GM12878 (cell line): ENCODE measurements at regions not wholly inside any gene's neighbourhood (a gene's known extent, or its start where the extent isn't known, plus 50 kb on each side); places are given as distances from the start of the nearest gene placed in this dataset.

ENCODE experiments used
- ATAC-seq: fragments of 200-7000 bp; cut with Tn5 transposase; 3 replicates; pipeline ENCODE4 v1.9.1; 2020; ENCODE audit warnings: mild to moderate bottlenecking, moderate library complexity
- BruUV-seq: library from RNA; stranded (reverse); fragments of 400-500 nt; replicated peaks from 2 replicates; lab custom pipeline; 2021; lab: Mats Ljungman, UMichigan
- CTCF ChIA-PET: fragments of 300-600 bp; sonication (Branson Sonifier 250); formaldehyde crosslinking; extraction: SDS; loops from one replicate; lab custom pipeline; 2021; ENCODE audit warnings: inconsistent platforms; lab: Yijun Ruan, JAX
- POLR2A ChIA-PET: fragments of 350-600 bp; formaldehyde crosslinking; extraction: SDS; loops from one replicate; lab custom pipeline; 2021; ENCODE audit warnings: inconsistent platforms; lab: Charles Lee
- RAD21 ChIA-PET: fragments of 300-600 bp; sonication (Branson Sonifier 250); formaldehyde crosslinking; loops from one replicate; lab custom pipeline; 2023; ENCODE audit warnings: antibody characterized with exemption; ENCODE audit not compliant: unreplicated experiment; lab: Charles Lee
- SMC1A ChIA-PET: fragments of 300-600 bp; sonication (Branson Sonifier 250); formaldehyde crosslinking; loops from one replicate; lab custom pipeline; 2023; ENCODE audit not compliant: unreplicated experiment, uncharacterized antibody; lab: Charles Lee
- DNase-seq: peaks from one replicate; pipeline ENCODE4 v3.0.0-alpha.2; 2011; ENCODE audit warnings: low read depth, low spot score
- FAIRE-seq: peaks from 3 replicates; lab custom pipeline; 2011; peaks lifted over from hg19 to GRCh38; lab: Jason Lieb, UNC
- H2AFZ ChIP-seq: 2 replicates; pipeline ENCODE4 v1.6.0; 2011; ENCODE audit warnings: low read depth, low read length, control low read depth; ENCODE audit not compliant: control insufficient read depth
- H3K27ac ChIP-seq: 2 replicates; pipeline ENCODE4 v1.5.1; 2011; ENCODE audit warnings: control low read depth; ENCODE audit not compliant: control insufficient read depth, insufficient read depth
- H3K27me3 ChIP-seq, 2 experiments: replicated peaks in 1 of 2; 2 replicates each; pipeline versions ENCODE4 v1.6.0 to v1.6.1; 2011; ENCODE audit warnings: low read length in 1 of 2; ENCODE audit not compliant: control insufficient read depth in 2 of 2, insufficient read depth in 2 of 2
- H3K36me3 ChIP-seq, 2 experiments: 2 replicates each; pipeline ENCODE4 v1.5.1; 2011; ENCODE audit warnings: low read length in 1 of 2; ENCODE audit not compliant: control insufficient read depth in 2 of 2, insufficient read depth in 2 of 2
- H3K4me1 ChIP-seq: 2 replicates; pipeline ENCODE4 v1.6.1; 2011; ENCODE audit warnings: mild to moderate bottlenecking, low read length, moderate library complexity, mixed read lengths; ENCODE audit not compliant: control insufficient read depth, insufficient read depth
- H3K4me2 ChIP-seq: 2 replicates; pipeline ENCODE4 v1.6.0; 2011; ENCODE audit warnings: control low read depth; ENCODE audit not compliant: control insufficient read depth, insufficient read depth
- H3K4me3 ChIP-seq: fragments of 200-600 bp; sonication (generic); 2 replicates; pipeline ENCODE4 v1.5.1; 2016
- H3K79me2 ChIP-seq: 2 replicates; pipeline ENCODE4 v1.6.0; 2011; ENCODE audit warnings: low read length; ENCODE audit not compliant: control insufficient read depth, insufficient read depth
- H3K9ac ChIP-seq: 2 replicates; pipeline ENCODE4 v1.8.0; 2011; ENCODE audit warnings: low read length, control low read depth, mixed read lengths; ENCODE audit not compliant: control insufficient read depth, insufficient read depth
- H3K9me3 ChIP-seq: replicated peaks from 3 replicates; pipeline ENCODE4 v1.5.1; 2011; ENCODE audit warnings: mild to moderate bottlenecking, low read length; ENCODE audit not compliant: control insufficient read depth, insufficient read depth
- H4K20me1 ChIP-seq: 2 replicates; pipeline ENCODE4 v1.6.0; 2011; ENCODE audit not compliant: control insufficient read depth, insufficient read depth
- GATAD2B ChIP-seq: fragments of 450-650 bp; conservative IDR thresholded peaks from 2 replicates; pipeline ENCODE4 v1.6.1; 2017; ENCODE audit warnings: low read depth, mild to moderate bottlenecking, moderate library complexity
- MTA3 ChIP-seq: IDR thresholded peaks from 2 replicates; pipeline ENCODE4 v1.6.1; 2012; ENCODE audit warnings: low read length, inconsistent platforms, borderline replicate concordance
- NR2C2 ChIP-seq: IDR thresholded peaks from 2 replicates; pipeline ENCODE4 v1.6.1; 2011; ENCODE audit warnings: borderline replicate concordance, low read depth; ENCODE audit not compliant: control insufficient read depth, insufficient read length
- PKNOX1 ChIP-seq: fragments of 450-650 bp; IDR thresholded peaks from 2 replicates; pipeline ENCODE4 v1.6.1; 2016; ENCODE audit warnings: mild to moderate bottlenecking
- POLR2A ChIP-seq: IDR thresholded peaks from 2 replicates; pipeline ENCODE4 v1.6.1; 2011; ENCODE audit warnings: low read depth, mild to moderate bottlenecking, low read length
- RCOR1 ChIP-seq: conservative IDR thresholded peaks from 2 replicates; pipeline ENCODE4 v1.6.1; 2012; ENCODE audit warnings: low read depth, low read length, improper control_type of control experiment
- RELA ChIP-seq: fragments of 450-650 bp; IDR thresholded peaks from 2 replicates; pipeline ENCODE4 v1.8.0; 2014; ENCODE audit warnings: borderline replicate concordance; ENCODE audit not compliant: partially characterized antibody
- RFX5 ChIP-seq: IDR thresholded peaks from 2 replicates; pipeline ENCODE4 v1.6.1; 2011; ENCODE audit warnings: low read depth, low read length, improper control_type of control experiment
- SREBF1 ChIP-seq: IDR thresholded peaks from 2 replicates; pipeline ENCODE4 v1.6.1; 2012; ENCODE audit warnings: mild to moderate bottlenecking, low read length
- USF2 ChIP-seq: IDR thresholded peaks from 2 replicates; pipeline ENCODE4 v1.6.1; 2011; ENCODE audit warnings: low read depth, low read length, improper control_type of control experiment, borderline replicate concordance
- WRNIP1 ChIP-seq: IDR thresholded peaks from 2 replicates; pipeline ENCODE4 v1.6.1; 2011; ENCODE audit warnings: low read depth, low read length, improper control_type of control experiment, borderline replicate concordance
- ZNF592 ChIP-seq: fragments of 450-650 bp; IDR thresholded peaks from 2 replicates; pipeline ENCODE4 v1.6.1; 2017; ENCODE audit warnings: mild to moderate bottlenecking, moderate library complexity
- ZSCAN29 ChIP-seq: fragments of 450-650 bp; IDR thresholded peaks from 2 replicates; pipeline ENCODE4 v1.6.1; 2017; ENCODE audit warnings: mild to moderate bottlenecking, moderate library complexity
- WGBS: methylation state at CpG from one replicate; pipeline ENCODE4 v1.1.6; 2016; ENCODE audit warnings: low lambda C conversion rate; ENCODE audit not compliant: insufficient replicate concordance, insufficient coverage; ENCODE audit errors: missing lambda C conversion rate; 5-methylcytosine and 5-hydroxymethylcytosine counted together
- in situ Hi-C: fragments of 300-500 bp; cut with MboI; formaldehyde crosslinking; loops from 9 replicates; pipeline ENCODE4 v1.14.3; 2018; ENCODE audit warnings: mixed read lengths
- intact Hi-C: fragments of 100-400 bp; cut with micrococcal nuclease; formaldehyde crosslinking; loops from one replicate; pipeline ENCODE4 v1.14.2; 2022; ENCODE audit not compliant: unreplicated experiment
- TF ChIP-seq, protein P1 (sequence below): fragments of 150-350 bp; IDR thresholded peaks from 2 replicates; pipeline ENCODE4 v1.6.1; 2016; ENCODE audit warnings: low read depth, low read length

- 93% methylated on average over 2 of the region's 2 CpGs for WGBS
- SMC1A ChIA-PET: interaction anchor here (1.1 to 5.1 kb wide), 7 partner anchors 10 to 184 kb away, joined by 3 to 84 read pairs (median 6); partner anchors contain the start of gene CCDC71L
- intact Hi-C loops (no loop called here), in situ Hi-C loops (loop anchor here (5.0 kb wide), 3 partner anchors 63 to 553 kb away; no protein-coding TSS in a partner anchor)
- no peak for DNase-seq
- RAD21 ChIA-PET: interaction anchor here (1.0 to 3.7 kb wide), 6 partner anchors 11 to 182 kb away, joined by 3 to 34 read pairs (median 6); partner anchors contain the start of gene CCDC71L
- no peak overlapping the region for H3K4me2 ChIP-seq
- H3K9ac ChIP-seq: no peak overlapping the region
- H3K27ac ChIP-seq: no peak overlapping the region
- H3K36me3 ChIP-seq: no peaks in the 10 kb centered on the region
- H3K79me2 ChIP-seq: no peaks in the 10 kb centered on the region
- no peak overlapping the region for H3K4me3 ChIP-seq
- no peak; the same call in 2 of the 3 replicates for ATAC-seq
- POLR2A ChIA-PET: interaction anchor here (1.2 to 1.3 kb wide), 2 partner anchors 7 to 10 kb away, joined by 4 read pairs; no protein-coding TSS in a partner anchor
- CTCF ChIA-PET: interaction anchor here (0.9 to 4.4 kb wide), 5 partner anchors 10 to 187 kb away, joined by 3 to 42 read pairs (median 20); partner anchors contain the start of gene CCDC71L
- H3K4me1 ChIP-seq: peaks cover 17% of the 10 kb centered on the region
- no peak for FAIRE-seq
- H4K20me1 ChIP-seq: no peaks in the 10 kb centered on the region
- no peak overlapping the region; the same call in 1 of the 2 replicates for H2AFZ ChIP-seq
- no peaks in the 10 kb centered on the region for H3K27me3 ChIP-seq
- no TSS peak for BruUV-seq
- H3K9me3 ChIP-seq: no peaks in the 10 kb centered on the region
- no peak for TF ChIP-seq SREBF1
- no peak for TF ChIP-seq PKNOX1
- TF ChIP-seq MTA3: no peak
- no peak for TF ChIP-seq WRNIP1
- no peak for TF ChIP-seq ZSCAN29
- TF ChIP-seq, protein P1, sequence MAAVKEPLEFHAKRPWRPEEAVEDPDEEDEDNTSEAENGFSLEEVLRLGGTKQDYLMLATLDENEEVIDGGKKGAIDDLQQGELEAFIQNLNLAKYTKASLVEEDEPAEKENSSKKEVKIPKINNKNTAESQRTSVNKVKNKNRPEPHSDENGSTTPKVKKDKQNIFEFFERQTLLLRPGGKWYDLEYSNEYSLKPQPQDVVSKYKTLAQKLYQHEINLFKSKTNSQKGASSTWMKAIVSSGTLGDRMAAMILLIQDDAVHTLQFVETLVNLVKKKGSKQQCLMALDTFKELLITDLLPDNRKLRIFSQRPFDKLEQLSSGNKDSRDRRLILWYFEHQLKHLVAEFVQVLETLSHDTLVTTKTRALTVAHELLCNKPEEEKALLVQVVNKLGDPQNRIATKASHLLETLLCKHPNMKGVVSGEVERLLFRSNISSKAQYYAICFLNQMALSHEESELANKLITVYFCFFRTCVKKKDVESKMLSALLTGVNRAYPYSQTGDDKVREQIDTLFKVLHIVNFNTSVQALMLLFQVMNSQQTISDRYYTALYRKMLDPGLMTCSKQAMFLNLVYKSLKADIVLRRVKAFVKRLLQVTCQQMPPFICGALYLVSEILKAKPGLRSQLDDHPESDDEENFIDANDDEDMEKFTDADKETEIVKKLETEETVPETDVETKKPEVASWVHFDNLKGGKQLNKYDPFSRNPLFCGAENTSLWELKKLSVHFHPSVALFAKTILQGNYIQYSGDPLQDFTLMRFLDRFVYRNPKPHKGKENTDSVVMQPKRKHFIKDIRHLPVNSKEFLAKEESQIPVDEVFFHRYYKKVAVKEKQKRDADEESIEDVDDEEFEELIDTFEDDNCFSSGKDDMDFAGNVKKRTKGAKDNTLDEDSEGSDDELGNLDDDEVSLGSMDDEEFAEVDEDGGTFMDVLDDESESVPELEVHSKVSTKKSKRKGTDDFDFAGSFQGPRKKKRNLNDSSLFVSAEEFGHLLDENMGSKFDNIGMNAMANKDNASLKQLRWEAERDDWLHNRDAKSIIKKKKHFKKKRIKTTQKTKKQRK: no peak
- TF ChIP-seq NR2C2: no peak
- TF ChIP-seq RCOR1: no peak
- no peak for TF ChIP-seq POLR2A
- no peak for TF ChIP-seq ZNF592
- no peak for TF ChIP-seq USF2
- TF ChIP-seq RFX5: no peak
- TF ChIP-seq RELA: no peak
- no peak for TF ChIP-seq GATAD2B
Measured at GRCh38 chr7:106729720-106730385, 68.9 kb upstream of the CCDC71L start.
